Vagina (tissue), 2 donors: ENCODE measurements at regions not wholly inside any gene's neighbourhood (a gene's known extent, or its start where the extent isn't known, plus 50 kb on each side); places are given as distances from the start of the nearest gene placed in this dataset.

Experiments
- DNase-seq, 2 donors: peaks; one replicate each; pipeline ENCODE4 v3.0.0-alpha.2; 2017; ENCODE audit errors: extremely low spot score in 2 of 2
- H3K27ac ChIP-seq: fragments of 200-600 bp; sonication (generic); one replicate; pipeline ENCODE4 v1.5.1; 2019
- H3K27me3 ChIP-seq: fragments of 200-600 bp; sonication (generic); one replicate; pipeline ENCODE4 v1.5.1; 2019
- H3K36me3 ChIP-seq, 2 donors: fragments of 200-600 bp; sonication (generic); one replicate each; pipeline ENCODE4 v1.5.1; 2017 to 2019
- H3K4me1 ChIP-seq: fragments of 200-600 bp; sonication (generic); one replicate; pipeline ENCODE4 v1.5.1; 2019
- H3K4me3 ChIP-seq, 2 donors: fragments of 200-600 bp; sonication (generic); 1 replicate in 1 of 2; 2 replicates in 1 of 2; pipeline ENCODE4 v1.5.1; 2016 to 2019
- H3K9me3 ChIP-seq: fragments of 200-600 bp; sonication (generic); one replicate; pipeline ENCODE4 v1.5.1; 2019
- POLR2A ChIP-seq, 2 donors: fragments of 450-650 bp; IDR thresholded peaks; one replicate each; pipeline ENCODE4 v1.6.1; 2017; ENCODE audit warnings: antibody characterized with exemption in 2 of 2, mild to moderate bottlenecking in 2 of 2, moderate library complexity in 2 of 2
- POLR2AphosphoS5 ChIP-seq, 2 donors: sonication (generic); formaldehyde crosslinking; IDR thresholded peaks; one replicate each; pipeline ENCODE4 v1.9.0; 2017; ENCODE audit warnings: antibody characterized with exemption in 2 of 2, mild to moderate bottlenecking in 2 of 2, low read depth in 1 of 2; ENCODE audit not compliant: insufficient read depth in 1 of 2
- intact Hi-C: fragments of 100-400 bp; cut with DNase I; formaldehyde crosslinking; loops from one replicate; pipeline ENCODE4 v1.15.1; 2023
- TF ChIP-seq, protein P1 (sequence below), 3 experiments: fragments of 450-650 bp in 2 of 3; fragments of 200-600 bp in 1 of 3; sonication (generic) in 1 of 3; IDR thresholded peaks; one replicate each; pipeline ENCODE4 v1.5.1; 2017 to 2019; ENCODE audit warnings: antibody characterized with exemption in 3 of 3, mild to moderate bottlenecking in 2 of 3, moderate library complexity in 2 of 3

DNA sequence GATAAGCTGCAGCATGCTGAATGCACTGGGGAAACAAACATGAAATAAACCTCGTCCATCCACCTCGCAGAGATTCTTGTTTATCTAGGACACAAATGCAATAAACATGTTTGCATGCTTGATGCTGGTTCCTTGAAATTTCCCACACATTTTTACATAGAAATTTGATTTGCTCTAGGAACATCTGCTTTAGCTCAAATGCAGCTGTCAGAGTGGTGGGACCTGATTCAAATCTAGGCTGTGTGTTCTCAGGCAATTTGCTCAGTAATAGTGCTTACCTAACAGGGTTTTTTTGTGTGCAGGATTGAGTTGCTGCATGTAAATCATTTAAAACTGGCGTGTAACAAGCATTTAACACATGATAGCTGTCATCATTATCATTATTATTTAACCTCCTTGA, 293.1 kb downstream of the QDPR start:
- no peaks in the 10 kb centered on the region for H3K4me1 ChIP-seq
- no peak overlapping the region for H3K27ac ChIP-seq
- intact Hi-C loops = no loop called here
- no peaks in the 10 kb centered on the region for H3K27me3 ChIP-seq
- TF ChIP-seq POLR2A (IDR thresholded peaks at IDR 0.05) (no peak), POLR2AphosphoS5 (IDR thresholded peaks at IDR 0.05; ENCODE audit: insufficient read depth in 1 of 2, low read depth in 1 of 2) (no peak)
- TF ChIP-seq, protein P1, sequence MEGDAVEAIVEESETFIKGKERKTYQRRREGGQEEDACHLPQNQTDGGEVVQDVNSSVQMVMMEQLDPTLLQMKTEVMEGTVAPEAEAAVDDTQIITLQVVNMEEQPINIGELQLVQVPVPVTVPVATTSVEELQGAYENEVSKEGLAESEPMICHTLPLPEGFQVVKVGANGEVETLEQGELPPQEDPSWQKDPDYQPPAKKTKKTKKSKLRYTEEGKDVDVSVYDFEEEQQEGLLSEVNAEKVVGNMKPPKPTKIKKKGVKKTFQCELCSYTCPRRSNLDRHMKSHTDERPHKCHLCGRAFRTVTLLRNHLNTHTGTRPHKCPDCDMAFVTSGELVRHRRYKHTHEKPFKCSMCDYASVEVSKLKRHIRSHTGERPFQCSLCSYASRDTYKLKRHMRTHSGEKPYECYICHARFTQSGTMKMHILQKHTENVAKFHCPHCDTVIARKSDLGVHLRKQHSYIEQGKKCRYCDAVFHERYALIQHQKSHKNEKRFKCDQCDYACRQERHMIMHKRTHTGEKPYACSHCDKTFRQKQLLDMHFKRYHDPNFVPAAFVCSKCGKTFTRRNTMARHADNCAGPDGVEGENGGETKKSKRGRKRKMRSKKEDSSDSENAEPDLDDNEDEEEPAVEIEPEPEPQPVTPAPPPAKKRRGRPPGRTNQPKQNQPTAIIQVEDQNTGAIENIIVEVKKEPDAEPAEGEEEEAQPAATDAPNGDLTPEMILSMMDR (IDR thresholded peaks at IDR 0.05) = no peak
- no peak for DNase-seq
- H3K9me3 ChIP-seq = no peaks in the 10 kb centered on the region
- no peak overlapping the region for H3K4me3 ChIP-seq
- H3K36me3 ChIP-seq = no peaks in the 10 kb centered on the region

DNA sequence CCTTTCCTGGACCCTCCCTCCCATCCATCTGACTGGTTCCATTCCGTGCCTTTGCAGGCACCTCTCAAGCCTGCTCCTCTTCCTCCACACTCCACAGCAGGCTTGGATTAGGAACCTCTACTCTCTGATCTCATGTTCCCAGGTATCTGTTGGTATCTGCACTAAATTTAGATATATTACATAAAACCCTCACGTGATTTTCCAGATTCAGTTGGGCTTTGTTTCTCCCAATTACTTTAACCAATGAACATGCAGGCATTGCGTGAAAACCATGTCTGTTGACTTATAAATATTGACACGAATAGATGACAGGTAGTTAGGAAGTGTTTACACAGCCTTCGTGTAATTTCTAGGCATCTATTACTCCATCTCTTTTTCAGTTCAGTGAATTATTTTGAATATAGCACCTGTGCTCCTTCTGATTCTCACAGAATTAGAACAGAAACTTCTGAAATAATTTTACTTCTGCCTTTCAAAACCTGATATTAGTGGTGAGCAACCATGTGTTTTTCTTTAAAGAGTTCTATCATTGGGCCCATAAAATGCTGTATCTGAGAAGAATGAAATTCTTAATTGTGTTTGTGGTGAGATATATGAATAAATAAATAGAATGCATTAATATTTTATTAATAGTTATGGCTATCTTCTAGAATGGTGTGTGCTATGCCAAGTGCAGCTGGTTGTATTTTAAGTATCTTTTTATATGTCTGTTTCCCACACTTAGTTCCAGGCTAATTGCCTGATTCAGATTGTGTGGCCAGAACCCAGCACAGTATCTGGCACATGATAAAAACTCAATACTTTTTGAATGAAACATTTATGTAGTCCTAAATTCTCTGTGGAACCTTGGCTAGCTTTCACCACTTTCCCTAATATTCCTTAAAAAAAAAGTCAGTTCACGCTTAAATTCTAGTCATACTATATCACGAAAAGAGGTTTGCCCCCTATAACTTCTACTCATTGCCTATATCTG, 304.8 kb downstream of the QDPR start:
- Histone ChIP-seq H3K36me3 (no peaks in the 10 kb centered on the region), H3K4me1 (peaks cover 10% of the 10 kb centered on the region), H3K27ac (no peak overlapping the region), H3K4me3 (no peak overlapping the region), H3K27me3 (no peaks in the 10 kb centered on the region), H3K9me3 (no peaks in the 10 kb centered on the region)
- intact Hi-C loops = no loop called here
- no peak for DNase-seq
- TF ChIP-seq, protein P1 (IDR thresholded peaks at IDR 0.05) = no peak
- TF ChIP-seq POLR2A (IDR thresholded peaks at IDR 0.05) (no peak), POLR2AphosphoS5 (IDR thresholded peaks at IDR 0.05; ENCODE audit: insufficient read depth in 1 of 2, low read depth in 1 of 2) (no peak)

DNA sequence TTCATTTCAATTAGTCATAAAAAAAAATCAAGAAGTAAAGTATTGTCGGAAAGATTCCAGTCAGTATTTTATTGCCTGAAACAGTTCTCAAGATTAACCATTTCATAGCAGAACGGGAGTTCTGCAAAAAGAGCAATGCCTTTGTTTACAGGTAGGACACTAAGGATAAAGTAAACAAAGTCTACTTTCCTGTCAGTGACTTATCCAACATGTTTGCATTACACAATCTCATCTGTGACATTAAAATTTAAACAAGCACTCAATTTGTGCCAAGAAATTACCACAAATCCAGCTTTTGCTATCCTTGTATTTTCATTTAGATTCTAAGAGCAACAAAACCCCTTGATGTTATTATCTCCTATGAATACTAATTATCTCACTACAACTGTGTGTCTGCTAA, 306.5 kb upstream of the LDB2 start:
- Histone ChIP-seq H3K27ac (no peak overlapping the region), H3K27me3 (no peaks in the 10 kb centered on the region), H3K4me3 (no peak overlapping the region), H3K4me1 (peaks cover 10% of the 10 kb centered on the region), H3K9me3 (no peaks in the 10 kb centered on the region), H3K36me3 (no peaks in the 10 kb centered on the region)
- no peak for TF ChIP-seq POLR2A (IDR thresholded peaks at IDR 0.05)
- TF ChIP-seq, protein P1 (IDR thresholded peaks at IDR 0.05) = no peak
- no peak for TF ChIP-seq POLR2AphosphoS5 (IDR thresholded peaks at IDR 0.05; ENCODE audit: insufficient read depth in 1 of 2, low read depth in 1 of 2)
- intact Hi-C loops = no loop called here
- DNase-seq = no peak

DNA sequence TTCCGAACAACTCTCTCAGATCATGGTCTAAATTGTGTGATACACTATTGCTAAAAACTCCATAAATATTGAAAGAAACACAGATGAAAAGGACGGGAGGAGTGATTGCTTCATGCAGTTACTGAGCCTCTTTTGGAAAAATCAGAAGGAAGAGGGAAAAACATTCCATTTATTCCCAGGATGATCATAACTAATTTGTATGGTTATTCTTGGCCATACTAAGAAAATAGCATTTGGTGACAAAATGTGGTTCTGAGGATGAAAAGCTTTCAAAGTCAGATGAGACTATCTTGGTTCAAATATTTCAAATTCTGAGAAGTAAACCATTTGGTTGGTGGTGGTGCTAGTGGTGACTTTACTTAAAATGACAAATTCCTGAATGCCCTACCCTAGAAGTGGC, 305.4 kb upstream of the LDB2 start:
- Histone ChIP-seq H3K36me3 (no peaks in the 10 kb centered on the region), H3K4me3 (no peak overlapping the region), H3K27me3 (no peaks in the 10 kb centered on the region), H3K27ac (no peak overlapping the region), H3K4me1 (peaks cover 10% of the 10 kb centered on the region), H3K9me3 (no peaks in the 10 kb centered on the region)
- TF ChIP-seq POLR2A (IDR thresholded peaks at IDR 0.05) (no peak), POLR2AphosphoS5 (IDR thresholded peaks at IDR 0.05; ENCODE audit: insufficient read depth in 1 of 2, low read depth in 1 of 2) (no peak)
- TF ChIP-seq, protein P1 (IDR thresholded peaks at IDR 0.05) = no peak
- intact Hi-C loops = no loop called here
- DNase-seq = no peak

DNA sequence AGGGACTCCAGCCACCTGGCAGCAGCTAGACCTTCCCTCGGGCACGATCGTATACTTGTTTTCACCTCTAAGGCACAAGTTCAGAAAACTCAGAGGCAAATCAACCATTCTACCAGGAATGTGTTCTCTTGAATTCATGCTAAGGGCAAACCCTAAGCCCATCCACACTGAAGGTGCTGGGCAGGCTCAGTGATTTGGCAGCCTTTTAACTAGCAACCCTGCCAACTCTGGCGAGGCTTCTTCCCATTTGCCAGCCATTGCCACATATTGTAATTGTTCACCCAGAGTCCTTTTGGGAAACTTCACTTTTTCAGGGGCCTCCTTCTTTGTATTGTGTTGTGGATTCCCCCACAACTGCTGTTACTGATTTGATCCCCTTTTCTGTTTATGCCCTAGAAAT, 298.6 kb upstream of the LDB2 start:
- Histone ChIP-seq H3K27me3 (no peaks in the 10 kb centered on the region), H3K27ac (no peak overlapping the region), H3K36me3 (no peaks in the 10 kb centered on the region), H3K9me3 (no peaks in the 10 kb centered on the region), H3K4me3 (no peak overlapping the region), H3K4me1 (peaks cover 4% of the 10 kb centered on the region)
- TF ChIP-seq POLR2A (IDR thresholded peaks at IDR 0.05) = no peak
- TF ChIP-seq, protein P1 (IDR thresholded peaks at IDR 0.05) = no peak
- no peak for TF ChIP-seq POLR2AphosphoS5 (IDR thresholded peaks at IDR 0.05; ENCODE audit: insufficient read depth in 1 of 2, low read depth in 1 of 2)
- DNase-seq = no peak
- intact Hi-C loops = no loop called here
